Sigmoid colon (tissue), 4 donors: ENCODE measurements at regions not wholly inside any gene's neighbourhood (a gene's known extent, or its start where the extent isn't known, plus 50 kb on each side); places are given as distances from the start of the nearest gene placed in this dataset.

Source experiments
- CTCF ChIP-seq, 4 experiments: fragments of 450-650 bp in 3 of 4; fragments of 200-600 bp in 1 of 4; IDR thresholded peaks; one replicate each; pipeline ENCODE4 v1.5.1; 2016 to 2019; ENCODE audit warnings: antibody characterized with exemption in 4 of 4, mild to moderate bottlenecking in 3 of 4, moderate library complexity in 2 of 4
- EP300 ChIP-seq, 4 donors: sonication (generic); formaldehyde crosslinking; IDR thresholded peaks; one replicate each; pipeline ENCODE4 v1.6.1; 2017; ENCODE audit warnings: antibody characterized with exemption in 4 of 4
- POLR2A ChIP-seq, 2 donors: fragments of 450-650 bp; IDR thresholded peaks; one replicate each; pipeline ENCODE4 v1.6.1; 2016; ENCODE audit warnings: antibody characterized with exemption in 2 of 2, mild to moderate bottlenecking in 2 of 2, moderate library complexity in 2 of 2
- POLR2AphosphoS5 ChIP-seq, 4 donors: sonication (generic); formaldehyde crosslinking; IDR thresholded peaks; one replicate each; pipeline ENCODE4 v1.6.1; 2017; ENCODE audit warnings: antibody characterized with exemption in 4 of 4

GRCh38 chr14:25394791-25395391, 344.9 kb upstream of the STXBP6 start:
- no peak for TF ChIP-seq CTCF (IDR thresholded peaks at IDR 0.05)
- TF ChIP-seq POLR2A (IDR thresholded peaks at IDR 0.05) = no peak
- TF ChIP-seq POLR2AphosphoS5 (IDR thresholded peaks at IDR 0.05) = no peak
- no peak for TF ChIP-seq EP300 (IDR thresholded peaks at IDR 0.05)
